ENCODE measurements at regions not wholly inside any gene's neighbourhood (a gene's known extent, or its start where the extent isn't known, plus 50 kb on each side); places are given as distances from the start of the nearest gene placed in this dataset.

GRCh38 chr18:34643989-34644388 lies 66.1 kb upstream of the DTNA start:
- Histone ChIP-seq H3K4me1 (ENCODE audit: control insufficient read depth, insufficient read depth, low read length) (no peaks in the 10 kb centered on the region), H3K27ac (ENCODE audit: extremely low read depth, low read depth, low read length) (no peak overlapping the region), H3K4me3 (ENCODE audit: low read depth, low read length) (no peak overlapping the region), H3K36me3 (ENCODE audit: control insufficient read depth in 2 of 2, insufficient read depth in 1 of 2, low read length in 2 of 2) (no peaks in the 10 kb centered on the region), H3K9me3 (ENCODE audit: control insufficient read depth, insufficient read depth, low read depth, low read length) (no peaks in the 10 kb centered on the region)
- TF ChIP-seq PRDM4 (tag by site-specific recombination; IDR thresholded peaks at IDR 0.05), result peak; percentile 48; the same call in 1 of the 2 replicates
- TF ChIP-seq PRDM6 (tag by site-specific recombination; IDR thresholded peaks at IDR 0.05), result peak; percentile 21; the same call in 1 of the 2 replicates
- no peak for TF ChIP-seq ZNF354C (tag by site-specific recombination; IDR thresholded peaks at IDR 0.05; ENCODE audit: borderline replicate concordance, low read depth)
- peak; percentile 18; the same call in 1 of the 2 replicates for TF ChIP-seq ZNF654 (tag by site-specific recombination; IDR thresholded peaks at IDR 0.05; ENCODE audit: low read depth)
- ChIA-PET CTCF (interaction anchor here (0.6 to 2.2 kb wide), 6 partner anchors 9 to 1240 kb away, joined by 4 to 12 read pairs (median 6); no protein-coding TSS in a partner anchor), POLR2A (interaction anchor here (1.0 kb wide), 1 partner anchor 17 kb away, joined by 3 read pairs; no protein-coding TSS in a partner anchor)

- Histone ChIP-seq H3K4me3 (ENCODE audit: low read depth, low read length) (no peak overlapping the region), H3K36me3 (ENCODE audit: control insufficient read depth in 2 of 2, insufficient read depth in 1 of 2, low read length in 2 of 2) (no peaks in the 10 kb centered on the region), H3K4me1 (ENCODE audit: control insufficient read depth, insufficient read depth, low read length) (peaks cover 11% of the 10 kb centered on the region), H3K9me3 (ENCODE audit: control insufficient read depth, insufficient read depth, low read depth, low read length) (no peaks in the 10 kb centered on the region), H3K27ac (ENCODE audit: extremely low read depth, low read depth, low read length) (no peak overlapping the region)
- POLR2A ChIA-PET, result no interaction called here
- TF ChIP-seq SP3 (tag by site-specific recombination; IDR thresholded peaks at IDR 0.05) (0 out of 2 replicates have a peak, but pooled peaks have one; percentile 15), ZNF660 (tag by site-specific recombination; IDR thresholded peaks at IDR 0.05) (no peak)
- CTCF ChIA-PET, result interaction anchor here (1.5 to 4.1 kb wide), 2 partner anchors 14 to 19 kb away, joined by 5 to 29 read pairs; no protein-coding TSS in a partner anchor
These were observed 62.8 kb upstream of the DTNA start for GRCh38 chr18:34647251-34647650.

GRCh38 chr18:34648269-34648985 lies 61.7 kb upstream of the DTNA start:
- H3K4me3 ChIP-seq (ENCODE audit: low read depth, low read length), result no peak overlapping the region
- H3K9me3 ChIP-seq (ENCODE audit: control insufficient read depth, insufficient read depth, low read depth, low read length), result no peaks in the 10 kb centered on the region
- POLR2A ChIA-PET, result no interaction called here
- H3K4me1 ChIP-seq (ENCODE audit: control insufficient read depth, insufficient read depth, low read length), result peaks cover 11% of the 10 kb centered on the region
- no peak overlapping the region for H3K27ac ChIP-seq (ENCODE audit: extremely low read depth, low read depth, low read length)
- no peaks in the 10 kb centered on the region for H3K36me3 ChIP-seq (ENCODE audit: control insufficient read depth in 2 of 2, insufficient read depth in 1 of 2, low read length in 2 of 2)
- CTCF ChIA-PET, result interaction anchor here (1.3 to 5.0 kb wide), 3 partner anchors 12 to 161 kb away, joined by 4 to 41 read pairs (median 29); no protein-coding TSS in a partner anchor
- TF ChIP-seq WT1 (tag by site-specific recombination; IDR thresholded peaks at IDR 0.05) (peak; percentile 58), ZNF280D (tag by site-specific recombination; IDR thresholded peaks at IDR 0.05) (no peak), SETDB1 (IDR thresholded peaks at IDR 0.05; ENCODE audit: insufficient read length, low read length) (no peak), TSHZ1 (tag by site-specific recombination; IDR thresholded peaks at IDR 0.05; ENCODE audit: borderline replicate concordance) (0 out of 2 replicates have a peak, but pooled peaks have one; percentile 18), FEZF1 (tag by site-specific recombination; IDR thresholded peaks at IDR 0.05) (peak; percentile 61; the same call in 1 of the 2 replicates), GLIS1 (tag by site-specific recombination; IDR thresholded peaks at IDR 0.05) (peak; percentile 61), ZFP3 (tag by site-specific recombination; IDR thresholded peaks at IDR 0.05; ENCODE audit: low read depth) (no peak), ZEB2 (tag by site-specific recombination; IDR thresholded peaks at IDR 0.05) (0 out of 2 replicates have a peak, but pooled peaks have one; percentile 31), KLF8 (tag by site-specific recombination; IDR thresholded peaks at IDR 0.05) (peak; percentile 76), PRDM6 (tag by site-specific recombination; IDR thresholded peaks at IDR 0.05) (peak; percentile 81), PRDM1 (tag by site-specific recombination; IDR thresholded peaks at IDR 0.05) (peak; percentile 11; the same call in 1 of the 2 replicates)

Data from HEK293 (cell line).